HG03442 (cell line): ENCODE measurements at regions not wholly inside any gene's neighbourhood (a gene's known extent, or its start where the extent isn't known, plus 50 kb on each side); places are given as distances from the start of the nearest gene placed in this dataset.

ENCODE experiments used
- ATAC-seq: cut with Tn5 transposase; IDR thresholded peaks from one replicate; pipeline ENCODE4 v1.9.1; 2021; ENCODE audit warnings: mild to moderate bottlenecking, moderate library complexity; ENCODE audit not compliant: unreplicated experiment

- no peak for ATAC-seq
Measured at GRCh38 chrX:20393944-20394343, 127.2 kb upstream of the RPS6KA3 start.

DNA sequence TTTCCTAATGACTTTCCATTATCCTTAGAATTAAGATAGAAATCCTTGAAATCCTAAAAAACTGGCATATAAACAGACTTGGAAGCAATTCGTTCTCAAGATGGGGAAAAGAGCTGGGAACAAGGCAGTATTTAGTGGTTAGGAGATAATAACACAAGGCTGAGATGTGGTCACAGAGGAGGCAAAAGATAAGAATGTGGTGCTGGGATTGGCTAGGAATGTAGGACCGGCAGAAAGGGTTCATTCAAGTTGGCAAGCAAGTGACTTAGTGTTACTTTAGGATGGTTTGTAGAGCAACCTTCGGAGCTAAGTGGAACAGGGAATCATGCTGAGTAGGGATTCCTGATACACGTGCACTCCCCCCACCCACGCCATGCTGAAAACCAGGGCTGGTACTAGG is 121.9 kb upstream of the RPS6KA3 start:
- no peak for ATAC-seq

- no peak for ATAC-seq
Measured at GRCh38 chrX:20383477-20383876, 116.8 kb upstream of the RPS6KA3 start.

DNA sequence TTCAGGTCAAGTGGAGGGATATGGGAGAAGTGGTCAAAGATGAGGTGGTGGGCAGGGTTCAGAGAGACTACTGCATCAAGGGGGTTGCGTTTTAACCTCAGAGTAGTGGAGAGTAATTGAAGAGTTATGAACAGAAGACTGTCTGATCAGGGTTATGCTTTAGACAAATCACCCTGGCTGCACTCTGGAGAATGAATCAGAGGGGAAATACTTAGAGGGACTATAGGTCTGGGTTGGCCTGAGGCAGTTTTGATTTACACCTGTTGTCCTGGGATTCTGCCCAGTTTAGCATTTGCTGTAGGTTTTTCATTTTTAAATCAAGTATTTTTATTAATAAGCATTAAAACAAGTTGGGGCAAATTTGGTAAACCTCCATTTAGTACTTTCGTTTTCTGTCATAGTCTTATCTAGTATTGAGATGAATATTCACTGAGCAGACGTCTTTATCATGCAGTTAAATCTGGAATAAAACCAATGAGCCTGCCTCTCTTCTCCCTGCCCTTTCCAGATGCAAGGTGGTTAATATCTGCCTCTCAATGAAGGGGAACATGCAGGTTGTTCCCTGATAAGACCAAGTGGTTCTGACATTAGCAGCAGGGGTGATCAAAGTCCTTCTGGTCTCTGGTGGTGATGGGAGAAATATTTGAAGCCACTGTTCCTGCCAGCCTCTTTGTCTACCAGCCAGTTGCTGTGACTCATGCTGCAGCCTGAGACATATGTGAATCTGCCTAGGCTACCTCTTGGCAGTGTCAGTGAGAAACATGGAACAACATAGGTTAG is 116.0 kb upstream of the RPS6KA3 start:
- peak; percentile 52 for ATAC-seq

- no peak for ATAC-seq
Measured at GRCh38 chrX:20382082-20382481, 115.4 kb upstream of the RPS6KA3 start.

DNA sequence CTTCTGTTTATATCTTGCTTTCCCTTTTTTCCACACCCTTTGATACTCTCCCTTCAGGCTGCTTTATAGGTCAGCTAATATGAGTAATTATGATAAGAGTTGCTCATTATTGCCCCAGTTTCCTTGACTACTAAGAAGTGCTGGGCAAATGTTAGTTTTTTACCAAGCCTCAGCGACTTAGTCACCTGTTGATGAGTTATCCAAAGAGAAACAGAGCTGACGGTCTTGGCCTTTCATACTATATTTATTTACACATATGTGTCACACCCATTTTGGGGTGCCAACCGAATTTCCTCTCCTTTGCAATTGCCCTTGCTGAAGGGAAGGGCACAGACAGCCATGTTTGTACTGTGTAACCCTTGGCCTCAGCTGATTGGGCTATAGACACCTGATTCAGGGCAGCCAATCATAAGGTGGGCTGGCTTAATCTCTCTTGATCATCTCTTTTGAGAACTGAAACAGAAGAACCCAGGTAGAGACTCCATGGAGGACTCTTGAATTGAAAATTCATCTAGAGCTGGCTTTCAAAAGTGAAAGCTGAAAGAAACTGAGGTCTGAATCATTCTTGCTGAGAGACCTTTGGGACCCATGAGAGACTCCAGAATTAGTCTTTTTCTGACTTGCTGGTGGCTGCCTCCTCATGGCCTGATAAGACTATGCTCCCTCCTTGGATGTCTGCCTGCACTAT is 111.7 kb upstream of the RPS6KA3 start:
- peak; percentile 70 for ATAC-seq

DNA sequence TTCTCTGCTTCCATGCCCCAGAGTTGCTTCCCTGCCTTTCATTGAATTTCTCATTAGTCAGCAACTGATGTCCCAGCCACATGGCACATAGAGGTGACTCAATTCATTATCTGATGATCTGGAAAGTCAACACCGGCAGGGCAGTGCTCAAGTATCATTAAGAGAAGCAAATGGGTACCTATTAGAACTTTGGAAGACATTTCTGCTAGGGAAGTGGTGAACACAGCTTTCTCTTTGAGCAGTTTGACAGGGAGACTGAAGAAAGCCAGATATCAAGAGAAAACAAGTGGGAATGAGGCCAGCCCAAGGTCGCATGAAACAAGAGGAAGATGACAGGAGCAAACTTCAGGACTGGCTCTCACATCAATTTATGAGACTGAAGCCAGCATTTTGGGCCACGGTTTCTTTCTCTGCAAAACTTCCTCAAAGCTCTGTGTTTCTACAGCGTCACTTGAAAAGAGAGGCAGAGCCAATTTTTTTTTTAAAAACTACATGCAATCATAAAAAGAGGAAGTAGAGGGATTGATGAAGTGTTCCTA is 108.3 kb upstream of the RPS6KA3 start:
- ATAC-seq = no peak

DNA sequence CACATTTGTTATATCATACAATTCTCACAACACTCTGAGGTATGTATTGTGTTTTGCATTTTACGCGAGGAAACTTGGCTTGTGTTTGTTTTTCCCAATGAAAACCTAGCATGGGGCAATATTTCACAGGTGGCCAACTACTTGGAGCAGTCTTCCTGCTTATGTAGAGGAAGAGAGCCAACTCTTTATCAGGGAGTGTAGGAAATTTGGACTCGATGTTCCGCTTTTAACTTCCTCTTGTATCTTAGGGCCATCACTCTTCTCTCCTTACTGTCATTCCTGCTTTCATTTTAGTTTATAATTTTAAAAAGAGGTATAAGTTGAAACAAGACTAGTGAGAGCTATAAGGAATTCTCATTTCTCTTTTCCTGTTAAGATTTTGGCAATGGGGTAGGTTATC is 107.7 kb upstream of the RPS6KA3 start:
- no peak for ATAC-seq

- ATAC-seq = no peak
Measured at GRCh38 chrX:20373063-20373462, 106.4 kb upstream of the RPS6KA3 start.

DNA sequence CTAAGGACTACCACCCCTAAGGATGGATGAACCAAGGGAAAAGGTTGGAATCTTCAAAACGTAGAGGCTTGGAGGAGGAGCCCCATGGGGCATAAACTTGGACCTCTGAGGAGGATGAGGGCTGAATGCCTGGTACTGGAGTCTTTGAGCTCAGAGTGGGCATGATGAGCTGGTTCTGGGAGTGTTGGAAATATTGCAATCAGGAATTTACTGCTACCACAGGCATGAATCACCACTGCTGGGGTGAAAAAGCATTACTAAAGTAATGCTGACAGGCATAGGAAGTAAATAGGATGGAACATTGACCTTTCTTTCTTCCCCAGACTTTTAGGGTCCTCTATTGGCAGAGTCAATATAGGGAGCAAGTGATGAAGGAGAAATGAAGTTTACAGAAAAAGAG is 105.8 kb upstream of the RPS6KA3 start:
- no peak for ATAC-seq

DNA sequence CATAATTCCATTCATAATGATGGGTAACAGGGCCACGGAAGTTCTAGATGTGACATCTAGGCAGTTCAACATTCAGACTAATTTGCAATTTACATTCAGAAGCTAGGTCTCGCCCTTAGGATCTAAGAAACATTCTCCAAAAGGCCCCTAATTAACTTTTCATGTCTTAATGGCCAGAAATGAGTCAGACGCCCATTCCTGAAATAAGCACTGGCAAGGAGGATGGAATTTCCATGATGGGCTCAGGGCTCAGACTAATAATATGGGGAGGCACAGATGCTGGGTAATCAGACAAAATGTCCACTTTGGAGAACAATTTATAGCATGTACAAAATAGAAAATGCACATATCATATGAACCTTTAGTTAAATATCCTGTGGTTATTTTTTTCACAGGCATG is 102.8 kb upstream of the RPS6KA3 start:
- no peak for ATAC-seq

GRCh38 chrX:20364238-20364637 is 97.5 kb upstream of the RPS6KA3 start:
- no peak for ATAC-seq

GRCh38 chrX:20363275-20363674 is 96.6 kb upstream of the RPS6KA3 start:
- ATAC-seq = no peak

- no peak for ATAC-seq
Measured at GRCh38 chrX:20362268-20363267, 95.9 kb upstream of the RPS6KA3 start.

DNA sequence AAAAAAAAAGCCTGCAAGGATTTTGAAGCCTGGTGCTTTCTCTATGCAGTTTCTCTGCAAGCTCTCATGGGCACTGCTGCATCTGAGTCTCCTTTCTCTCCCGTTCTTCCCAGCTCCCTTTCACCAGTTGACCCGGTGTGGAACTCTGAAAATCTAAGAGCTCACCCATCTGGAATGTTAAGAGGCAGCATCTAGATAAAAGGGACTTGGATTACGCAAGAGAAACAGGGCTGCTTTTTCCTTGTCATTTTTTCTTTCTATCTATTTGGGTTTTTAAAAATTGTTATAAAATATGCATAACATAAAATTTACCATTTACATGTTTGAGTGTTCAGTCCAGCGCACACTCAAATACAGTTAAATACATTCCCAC is 95.2 kb upstream of the RPS6KA3 start:
- no peak for ATAC-seq

DNA sequence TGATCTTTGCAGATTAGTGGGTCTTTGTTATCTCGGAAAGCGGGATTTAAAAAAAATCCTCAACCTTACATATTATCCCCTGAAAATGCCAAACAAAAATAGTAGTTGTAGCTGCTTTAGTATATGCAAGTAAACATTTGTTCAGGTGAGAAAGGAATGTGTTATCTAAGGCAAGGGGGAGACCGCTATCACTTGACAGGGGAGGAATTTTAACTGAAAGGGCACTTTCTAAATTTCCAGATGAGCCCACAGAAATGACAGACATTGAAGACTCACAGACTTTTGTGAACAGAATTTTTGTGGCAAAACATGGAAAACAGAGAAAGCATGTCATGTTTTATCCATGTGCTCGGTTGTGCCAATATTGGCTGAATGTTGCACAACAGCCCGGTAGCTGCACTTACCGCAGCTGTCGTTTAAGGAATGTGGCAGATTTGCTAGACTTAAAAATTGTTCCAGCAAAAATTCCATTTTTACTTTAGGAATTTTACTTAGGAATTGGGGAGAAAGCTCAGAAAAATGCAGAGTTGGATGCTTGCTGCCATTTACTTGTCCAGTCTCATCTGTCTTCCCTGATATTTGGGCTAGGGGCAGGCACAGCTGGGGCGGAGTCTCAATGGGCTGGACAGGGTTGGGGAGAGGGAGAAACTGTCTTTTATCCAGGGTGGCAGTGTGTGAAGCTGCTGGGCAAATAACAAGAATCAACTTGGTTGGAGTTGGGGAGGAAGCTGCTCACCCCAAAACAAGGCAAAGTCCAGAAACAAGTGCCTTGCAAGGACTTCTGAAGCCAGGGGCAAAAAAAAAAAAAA is 94.6 kb upstream of the RPS6KA3 start:
- no peak for ATAC-seq

- ATAC-seq = no peak
Measured at GRCh38 chrX:20355187-20355586, 88.5 kb upstream of the RPS6KA3 start.

DNA sequence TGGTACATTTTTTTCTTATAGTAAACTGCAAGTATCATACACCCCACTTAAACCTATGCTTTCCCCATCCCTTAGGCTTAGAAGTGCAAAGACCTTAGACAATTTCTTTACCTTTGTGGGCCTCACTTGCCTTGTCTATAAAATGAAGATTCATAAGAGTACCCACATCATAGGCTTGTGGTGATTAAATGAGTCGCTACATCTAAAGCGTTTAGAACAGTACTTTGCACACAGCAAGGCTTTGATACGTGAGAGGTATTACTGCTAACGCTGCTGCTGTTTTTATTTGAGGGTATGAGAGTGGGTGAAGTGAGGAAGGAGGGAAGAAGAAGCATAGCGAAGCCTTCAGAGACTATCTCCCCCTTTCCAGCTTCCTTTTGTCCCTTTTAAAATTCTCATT is 87.8 kb upstream of the RPS6KA3 start:
- ATAC-seq = no peak

- peak; percentile 86 for ATAC-seq
Measured at GRCh38 chrX:20352935-20353336, 86.2 kb upstream of the RPS6KA3 start.

GRCh38 chrX:20352504-20352903 is 85.8 kb upstream of the RPS6KA3 start:
- peak; percentile 35 for ATAC-seq
